ENCODE measurements at regions not wholly inside any gene's neighbourhood (a gene's known extent, or its start where the extent isn't known, plus 50 kb on each side); places are given as distances from the start of the nearest gene placed in this dataset.

DNA sequence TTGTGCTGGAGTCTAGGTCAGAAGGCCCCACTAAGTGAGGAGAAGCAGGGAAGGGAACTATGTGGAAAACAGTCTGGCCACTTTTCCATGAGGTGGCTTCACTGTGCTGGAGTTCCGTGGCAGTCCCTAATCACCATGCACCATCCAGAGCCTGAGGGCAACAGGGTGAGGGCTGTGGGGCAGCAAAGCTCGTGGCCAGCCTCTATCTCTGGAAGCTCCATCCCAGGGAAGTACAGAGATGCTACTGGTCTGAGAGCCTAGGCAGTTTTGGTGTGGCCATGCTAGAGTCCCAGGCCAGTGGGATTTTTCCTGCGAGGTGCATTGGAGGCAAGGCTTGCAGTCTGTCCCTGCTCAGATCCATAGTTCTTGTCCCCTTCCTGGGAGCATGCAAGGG is 157.3 kb upstream of the LRRC7 start:
- no peak for ATAC-seq
- intact Hi-C loops (cut with DNase I) = no loop called here
- DNase-seq (ENCODE audit: missing footprints) = peak; percentile 25

DNA sequence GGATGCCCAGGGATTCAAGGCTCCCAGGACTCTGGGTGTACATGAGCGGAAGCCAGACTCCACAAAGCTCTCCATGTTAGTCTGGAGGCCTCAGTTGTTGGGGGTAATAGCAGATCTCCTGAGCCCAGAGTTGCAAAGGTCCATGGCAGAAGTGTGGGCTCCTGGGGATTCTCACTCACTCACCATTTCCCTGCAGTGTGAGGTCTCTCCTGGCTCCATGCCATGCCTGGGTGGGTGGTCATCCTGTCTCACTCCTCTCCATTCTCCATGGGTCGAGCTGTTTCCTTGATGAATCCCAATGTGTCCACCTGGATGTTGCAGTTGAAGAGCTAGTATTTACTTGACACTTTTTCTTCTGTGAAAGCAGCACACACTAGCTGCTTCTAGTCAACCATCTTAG is 156.8 kb upstream of the LRRC7 start:
- ATAC-seq (no peak), DNase-seq (ENCODE audit: missing footprints) (no peak)
- intact Hi-C loops (cut with DNase I) = no loop called here

DNA sequence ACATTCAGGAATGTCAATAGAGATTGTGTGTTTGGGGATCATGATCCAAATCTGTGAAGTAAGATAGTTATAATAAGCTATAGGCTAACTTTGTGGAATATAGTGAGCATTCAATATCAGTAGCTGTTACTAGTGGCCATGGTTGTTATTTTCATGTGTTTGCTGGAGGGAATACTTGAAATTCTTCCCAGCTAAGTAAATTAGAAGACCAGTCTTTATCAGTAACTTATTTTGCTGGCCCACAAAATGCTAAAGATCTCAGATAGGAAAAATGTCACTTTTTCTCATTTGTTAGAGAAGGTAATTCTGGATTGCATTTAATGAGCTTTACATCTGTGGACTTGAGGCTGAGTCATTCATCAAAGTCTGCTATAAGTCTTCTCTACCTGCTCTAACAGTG is 156.1 kb upstream of the LRRC7 start:
- intact Hi-C loops (cut with DNase I) = no loop called here
- DNase-seq (ENCODE audit: missing footprints) (no peak), ATAC-seq (no peak)

DNA sequence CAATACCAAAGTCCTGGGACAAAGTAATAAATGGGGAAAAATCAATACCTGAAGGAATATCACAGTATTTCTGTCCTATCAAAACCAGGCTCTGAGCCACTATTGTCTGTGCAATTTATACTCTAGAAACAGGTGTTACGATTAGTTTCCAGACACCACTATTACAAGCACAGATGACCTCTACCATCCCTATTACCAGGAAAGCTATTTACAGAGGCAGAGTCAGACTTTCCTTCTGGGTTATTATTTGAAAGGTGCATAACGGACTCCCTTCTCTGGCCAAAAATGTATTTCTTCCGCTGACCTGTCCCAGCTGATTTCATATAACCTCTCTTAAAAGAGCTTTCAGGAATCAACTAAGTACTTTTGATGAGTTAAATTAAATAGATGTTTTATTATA is 154.6 kb upstream of the LRRC7 start:
- intact Hi-C loops (cut with DNase I) = no loop called here
- no peak for ATAC-seq
- DNase-seq (ENCODE audit: missing footprints) = no peak

DNA sequence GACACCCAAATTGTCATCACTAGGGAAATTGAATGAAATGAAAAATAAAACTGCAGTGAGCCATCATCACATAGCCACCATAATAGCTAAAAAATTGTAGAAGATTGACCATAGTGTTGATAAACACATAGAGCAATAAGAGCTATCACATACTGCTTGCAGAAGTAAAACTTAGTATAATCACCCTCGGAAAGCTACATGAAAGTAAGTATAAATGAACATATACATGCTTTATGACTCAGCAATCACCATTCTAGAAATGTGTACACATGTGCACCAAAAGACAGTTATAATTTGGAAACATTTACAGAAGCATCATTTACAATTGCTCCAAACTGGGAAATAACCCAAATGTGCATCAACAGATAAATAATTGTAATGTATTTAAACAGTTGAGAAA is 153.1 kb upstream of the LRRC7 start:
- intact Hi-C loops (cut with DNase I) = no loop called here
- DNase-seq (ENCODE audit: missing footprints) (no peak), ATAC-seq (no peak)

DNA sequence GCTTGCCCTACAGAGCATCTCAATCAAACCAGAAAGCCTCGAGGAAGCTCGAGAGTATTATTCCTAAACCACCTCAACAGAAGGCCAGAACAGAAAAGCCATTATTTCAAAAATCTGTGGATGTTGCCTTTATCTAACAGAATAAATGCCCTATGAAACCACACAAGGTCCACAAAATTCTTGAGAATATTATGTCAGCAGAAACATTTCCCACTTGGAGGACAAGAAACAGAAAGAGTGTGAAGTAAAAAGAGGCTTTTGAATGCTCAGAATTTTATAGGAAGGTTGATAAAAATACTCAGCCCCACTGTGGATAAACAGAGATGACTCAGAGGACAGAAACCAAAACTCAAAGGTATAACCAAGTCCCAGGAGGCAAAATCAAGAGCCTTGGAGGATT is 146.4 kb upstream of the LRRC7 start:
- DNase-seq (ENCODE audit: missing footprints) (no peak), ATAC-seq (no peak)
- intact Hi-C loops (cut with DNase I) = no loop called here

DNA sequence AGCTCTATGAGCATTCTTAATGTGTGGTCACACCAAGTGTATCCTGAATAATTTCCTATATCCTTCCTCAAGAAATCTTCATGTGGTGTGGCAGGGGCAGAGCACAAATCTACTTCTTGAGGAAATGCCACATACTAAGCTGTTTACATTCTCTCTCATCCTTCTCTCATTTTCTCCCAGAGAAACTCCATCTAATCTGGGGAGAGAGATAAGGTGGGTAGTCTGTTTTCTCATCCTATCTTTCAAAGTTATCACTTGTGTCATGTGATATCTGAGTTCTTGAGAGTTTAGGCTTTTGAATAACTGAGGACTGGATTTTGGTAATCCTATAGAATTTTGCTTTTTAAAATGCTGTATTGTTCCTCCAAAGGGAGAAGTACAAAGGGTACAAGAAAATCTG is 141.9 kb upstream of the LRRC7 start:
- intact Hi-C loops (cut with DNase I) = no loop called here
- ATAC-seq (no peak), DNase-seq (ENCODE audit: missing footprints) (no peak)

DNA sequence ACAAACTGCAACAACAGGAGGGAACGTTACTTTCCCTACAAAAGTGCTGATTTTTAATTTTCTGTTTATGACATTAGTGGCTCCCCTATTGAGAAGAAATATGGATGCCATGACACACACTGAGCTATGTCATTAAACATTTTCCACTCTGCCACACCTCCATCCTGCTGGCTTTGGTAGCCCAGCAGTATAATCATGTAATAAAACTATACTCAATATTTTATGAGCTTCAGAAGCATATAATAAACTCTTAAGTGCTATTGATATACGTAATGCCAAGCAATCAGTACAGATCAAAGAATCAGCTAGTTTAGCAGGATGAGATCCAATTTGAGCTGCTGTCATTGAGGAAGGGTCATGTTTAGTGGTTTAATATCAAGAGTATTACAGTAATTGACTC is 141.3 kb upstream of the LRRC7 start:
- ATAC-seq (no peak), DNase-seq (ENCODE audit: missing footprints) (no peak)
- intact Hi-C loops (cut with DNase I) = no loop called here

DNA sequence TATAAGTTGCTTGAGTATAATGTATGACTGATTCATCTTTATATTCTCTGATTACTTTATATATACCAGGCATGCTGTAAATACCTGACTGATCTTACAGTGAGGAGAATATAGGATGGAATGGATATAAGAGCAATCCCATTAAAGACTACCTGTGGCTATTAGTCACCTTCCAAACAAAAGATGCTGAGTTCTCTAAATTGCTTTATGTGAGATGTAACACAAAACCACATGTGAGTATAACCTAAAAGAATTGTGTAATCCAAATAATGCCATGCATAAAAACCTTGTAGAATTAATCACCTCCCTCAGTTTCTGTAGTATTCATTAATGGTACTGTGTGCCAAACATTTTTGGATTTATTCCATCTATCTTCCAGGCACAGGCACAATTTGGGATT is 134.6 kb upstream of the LRRC7 start:
- ATAC-seq (no peak), DNase-seq (ENCODE audit: missing footprints) (no peak)
- intact Hi-C loops (cut with DNase I) = no loop called here

DNA sequence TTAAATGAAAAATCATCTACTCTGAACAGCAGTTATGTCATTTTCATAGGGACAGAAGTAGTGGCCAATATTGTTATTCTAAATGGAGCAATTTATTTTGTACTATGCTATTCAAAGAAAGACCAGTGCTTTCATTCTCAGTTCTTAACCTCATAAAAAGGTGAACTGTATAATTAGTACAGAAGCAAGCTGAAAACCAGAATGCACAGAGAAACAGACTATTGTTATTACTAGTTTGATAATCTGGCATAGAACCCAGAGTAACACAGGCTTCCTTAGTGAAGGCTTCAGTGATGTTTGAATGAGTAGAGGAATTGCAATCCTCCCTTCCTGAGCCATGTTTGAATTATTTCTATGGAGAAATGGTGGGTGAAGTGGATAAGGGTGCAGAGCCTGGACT is 131.6 kb upstream of the LRRC7 start:
- intact Hi-C loops (cut with DNase I) = no loop called here
- no peak for DNase-seq (ENCODE audit: missing footprints)
- no peak for ATAC-seq

DNA sequence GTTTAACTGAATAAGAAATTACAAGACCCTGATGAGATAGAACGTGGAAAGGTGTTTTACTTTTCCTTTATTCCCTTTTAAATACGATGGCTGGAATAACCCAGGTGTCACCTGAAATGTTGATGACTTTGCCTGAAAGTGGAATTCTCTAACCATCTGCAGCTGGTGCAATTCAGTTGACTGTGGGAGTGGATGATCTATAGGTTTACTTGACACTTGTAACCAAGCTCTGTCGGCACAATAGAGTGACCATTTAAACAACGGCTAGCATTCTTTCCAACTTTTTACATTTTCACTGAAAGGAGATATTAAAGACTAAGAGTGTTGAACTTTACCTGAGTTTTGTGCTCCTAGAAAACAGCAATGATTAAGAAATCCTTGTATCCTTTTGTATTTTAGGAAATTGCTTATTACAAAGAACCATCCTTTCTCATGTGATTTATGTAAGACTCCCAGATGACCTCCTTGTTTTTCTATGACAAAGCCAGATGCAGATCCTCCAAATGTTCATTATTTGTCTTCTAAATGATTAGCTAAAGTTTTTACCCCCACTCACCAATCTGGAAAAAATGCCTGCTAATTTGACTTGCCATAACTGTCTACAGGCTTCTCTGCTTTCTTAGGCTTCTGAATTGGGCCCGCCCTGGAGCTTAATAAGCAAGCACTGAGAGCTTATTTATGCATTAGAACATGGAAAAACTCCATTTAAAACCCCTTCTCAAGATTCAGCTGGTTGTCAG is 129.5 kb upstream of the LRRC7 start:
- intact Hi-C loops (cut with DNase I) = no loop called here
- ATAC-seq (no peak), DNase-seq (ENCODE audit: missing footprints) (no peak)

DNA sequence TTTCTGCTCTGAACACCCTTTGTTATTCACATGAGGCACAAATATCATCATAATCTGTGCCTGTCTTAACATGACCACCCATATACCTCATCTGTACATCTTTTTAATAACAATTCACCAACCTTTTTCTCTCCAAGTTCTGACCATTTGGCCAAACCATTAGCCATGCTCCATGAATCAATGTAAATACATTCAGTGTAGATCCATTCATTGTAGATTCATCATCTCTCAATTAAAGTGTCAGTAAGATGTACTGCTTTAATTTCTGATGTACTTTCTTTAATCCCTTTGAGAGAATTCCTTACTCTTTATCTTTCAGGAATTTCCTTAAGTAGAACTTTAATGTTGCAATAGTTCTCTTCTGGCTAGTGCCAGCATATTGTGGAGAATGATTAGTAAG is 126.2 kb upstream of the LRRC7 start:
- intact Hi-C loops (cut with DNase I) = no loop called here
- DNase-seq (ENCODE audit: missing footprints) (no peak), ATAC-seq (no peak)

DNA sequence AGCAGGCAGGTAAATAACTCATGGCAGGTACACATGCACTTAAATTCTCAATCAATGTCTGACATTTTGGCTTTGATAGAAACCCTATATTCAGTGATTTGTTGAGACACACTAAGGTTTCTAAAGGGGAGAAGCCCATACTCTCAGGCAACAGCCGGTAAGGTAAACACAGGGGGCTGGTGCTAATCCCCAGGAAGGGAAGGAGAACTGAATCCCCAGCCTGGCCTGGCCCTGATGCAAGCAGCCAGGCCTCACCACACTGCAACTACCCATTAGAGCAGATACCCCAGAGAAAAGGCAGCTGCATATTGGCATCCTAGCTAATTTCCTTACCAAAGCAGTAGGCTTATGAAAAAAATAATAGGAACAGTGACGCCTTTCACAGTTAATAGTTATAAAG is 116.5 kb upstream of the LRRC7 start:
- intact Hi-C loops (cut with DNase I) = no loop called here
- no peak for DNase-seq (ENCODE audit: missing footprints)
- ATAC-seq = no peak

DNA sequence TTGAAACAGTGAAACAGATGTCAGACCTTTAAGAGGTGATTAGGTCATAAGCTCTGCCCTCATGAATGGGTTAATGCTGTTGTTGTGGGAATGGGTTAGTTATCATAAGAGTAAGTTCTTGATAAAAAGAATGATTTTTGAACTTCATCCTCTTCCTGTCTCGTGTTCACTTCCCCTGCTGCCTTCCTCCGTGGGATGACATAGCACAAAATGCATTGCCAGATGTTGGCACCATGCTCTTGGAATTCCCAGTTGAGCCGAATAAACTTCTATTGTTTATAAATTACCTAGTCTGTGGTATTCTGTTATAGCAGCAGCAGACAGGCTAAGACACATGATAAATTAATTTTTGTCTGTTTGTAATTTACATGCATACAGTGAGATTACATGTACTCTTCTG is 112.0 kb upstream of the LRRC7 start:
- no peak for ATAC-seq
- no peak for DNase-seq (ENCODE audit: missing footprints)
- intact Hi-C loops (cut with DNase I) = no loop called here

DNA sequence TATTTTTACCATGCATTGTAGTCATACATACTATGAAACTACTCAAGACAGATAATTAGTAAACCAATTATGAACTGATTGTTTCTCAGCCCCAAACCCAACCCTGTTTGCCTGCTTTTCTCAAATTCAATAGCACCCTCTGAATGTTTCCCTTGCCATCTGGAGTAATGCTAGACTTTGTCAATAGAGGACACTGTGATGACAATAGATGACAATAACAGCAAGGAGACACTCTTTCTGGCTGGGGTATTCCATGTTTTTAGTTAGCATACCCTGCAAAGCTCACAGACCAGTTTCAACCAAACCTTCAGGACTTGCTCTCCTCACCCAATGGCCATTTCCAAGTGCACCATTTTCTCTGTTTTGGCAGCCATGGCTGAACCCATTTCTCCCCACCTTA is 108.5 kb upstream of the LRRC7 start:
- ATAC-seq (no peak), DNase-seq (ENCODE audit: missing footprints) (no peak)
- intact Hi-C loops (cut with DNase I) = no loop called here

DNA sequence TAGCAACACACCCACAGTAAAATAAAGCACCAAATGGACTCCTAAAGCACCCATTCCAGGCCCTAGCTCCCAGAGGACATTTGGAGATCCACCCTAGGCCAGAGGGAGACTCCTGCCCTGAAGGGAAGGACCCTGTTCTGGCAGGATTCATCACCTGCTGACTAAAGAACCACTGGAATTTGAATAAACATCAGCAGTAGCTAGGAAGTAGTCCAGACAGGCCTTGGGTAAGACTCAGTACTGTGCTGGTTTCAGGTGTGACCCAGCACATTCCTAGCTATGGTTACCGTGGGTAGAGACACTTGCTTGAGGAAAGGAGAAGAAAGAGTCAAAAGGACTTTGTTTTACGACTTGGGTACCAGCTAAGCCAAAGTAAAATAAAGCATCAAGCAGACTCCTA is 92.7 kb upstream of the LRRC7 start:
- intact Hi-C loops (cut with DNase I) = no loop called here
- no peak for ATAC-seq
- DNase-seq (ENCODE audit: missing footprints) = no peak

DNA sequence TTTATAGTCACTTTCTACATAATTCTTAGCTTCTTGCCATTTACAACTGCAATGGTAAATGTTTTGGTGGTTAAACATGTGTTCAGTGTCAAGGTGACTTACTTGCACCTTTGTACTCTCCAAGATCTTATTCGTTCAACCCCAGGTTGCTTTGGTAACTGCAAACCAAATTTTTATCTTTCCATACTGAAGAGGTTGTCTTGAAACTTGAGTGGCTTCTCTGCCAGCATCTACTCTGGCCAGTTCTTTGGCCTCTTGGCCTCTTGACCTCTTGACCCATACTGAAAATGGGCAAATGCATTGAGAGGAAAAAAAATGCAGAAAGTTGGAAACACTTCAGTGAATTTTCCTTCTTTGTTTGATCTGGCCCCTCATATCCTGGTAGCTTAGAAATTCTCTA is 88.0 kb upstream of the LRRC7 start:
- DNase-seq (ENCODE audit: missing footprints) (no peak), ATAC-seq (no peak)
- intact Hi-C loops (cut with DNase I) = no loop called here

DNA sequence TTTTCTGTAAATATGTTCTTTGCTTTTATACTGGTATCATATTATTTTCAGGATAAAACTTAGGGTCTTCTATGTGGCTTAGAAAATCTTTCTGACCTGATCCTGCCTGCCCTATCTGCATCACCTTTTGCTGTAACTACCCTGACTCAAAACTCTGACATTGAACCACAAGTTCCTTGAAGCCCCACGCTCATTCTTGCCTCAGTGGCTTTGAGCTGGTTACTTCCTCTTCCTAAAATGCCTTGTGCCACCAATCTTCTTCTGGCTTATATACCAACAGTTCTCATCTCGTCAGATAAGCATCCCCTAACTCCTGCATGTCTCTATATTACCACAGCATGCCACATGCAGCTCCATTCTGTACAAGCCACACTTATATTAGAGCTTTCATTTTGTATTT is 84.5 kb upstream of the LRRC7 start:
- intact Hi-C loops (cut with DNase I) = no loop called here

DNA sequence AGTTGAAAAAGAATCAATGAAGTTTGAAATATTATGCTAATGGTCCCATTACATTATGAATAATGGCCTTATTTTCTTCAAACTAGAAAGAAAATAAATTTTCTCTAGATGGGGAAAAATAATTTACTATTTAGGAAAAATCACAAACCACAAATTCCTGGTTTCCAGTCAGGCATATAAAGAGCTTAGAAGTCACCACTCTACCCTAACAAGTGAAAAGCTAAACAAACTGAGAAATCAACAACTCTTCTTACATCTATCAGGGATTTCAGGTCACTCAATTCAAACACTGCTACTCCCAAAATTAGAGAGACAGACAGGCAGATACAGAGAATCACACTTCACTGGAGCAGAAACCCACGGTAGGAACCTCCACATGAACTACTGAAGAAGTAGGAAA is 82.1 kb upstream of the LRRC7 start:
- no peak for DNase-seq (ENCODE audit: missing footprints)
- ATAC-seq = no peak
- intact Hi-C loops (cut with DNase I) = no loop called here

More for the DNA sequence above, 84.5 kb upstream of the LRRC7 start:
- DNase-seq (ENCODE audit: missing footprints) (no peak), ATAC-seq (no peak)

DNA sequence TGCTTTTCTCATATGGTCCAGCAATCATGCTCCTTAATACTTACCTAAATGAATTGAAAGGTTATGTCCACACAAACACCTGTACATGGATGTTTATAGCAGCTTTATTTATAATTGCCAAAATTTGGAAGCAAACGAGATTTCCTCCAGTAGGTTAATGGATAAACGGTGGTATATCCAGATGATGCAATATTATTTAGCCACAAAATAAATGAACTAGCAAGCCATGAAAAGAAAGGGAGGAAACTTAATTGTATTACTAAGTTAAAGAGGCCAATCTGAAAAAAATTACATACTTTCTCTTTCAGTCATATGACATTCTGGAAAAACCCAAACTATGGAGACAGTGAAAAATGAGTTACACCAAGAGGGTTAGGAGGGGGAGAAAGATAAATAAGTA is 76.3 kb upstream of the LRRC7 start:
- DNase-seq (ENCODE audit: missing footprints) (no peak), ATAC-seq (no peak)
- intact Hi-C loops (cut with DNase I) = no loop called here

DNA sequence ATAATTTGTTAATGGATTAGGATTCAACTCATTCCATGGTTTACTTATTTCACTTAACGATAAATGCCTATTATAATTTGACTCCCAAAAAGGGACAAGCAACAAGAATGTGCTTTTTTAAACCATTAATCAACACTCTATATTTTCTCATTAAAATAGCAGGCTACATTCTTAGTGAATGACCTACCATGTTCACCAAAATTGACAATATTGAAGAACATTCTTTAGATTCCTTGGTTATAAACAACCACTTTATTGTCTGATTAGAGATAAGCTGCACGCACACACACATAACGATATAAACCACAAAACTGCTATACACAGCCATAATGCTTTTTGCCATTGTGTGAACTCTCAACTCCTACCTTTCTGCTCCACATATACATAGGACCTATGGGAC is 75.4 kb upstream of the LRRC7 start:
- DNase-seq (ENCODE audit: missing footprints) = no peak
- no peak for ATAC-seq
- intact Hi-C loops (cut with DNase I) = no loop called here

DNA sequence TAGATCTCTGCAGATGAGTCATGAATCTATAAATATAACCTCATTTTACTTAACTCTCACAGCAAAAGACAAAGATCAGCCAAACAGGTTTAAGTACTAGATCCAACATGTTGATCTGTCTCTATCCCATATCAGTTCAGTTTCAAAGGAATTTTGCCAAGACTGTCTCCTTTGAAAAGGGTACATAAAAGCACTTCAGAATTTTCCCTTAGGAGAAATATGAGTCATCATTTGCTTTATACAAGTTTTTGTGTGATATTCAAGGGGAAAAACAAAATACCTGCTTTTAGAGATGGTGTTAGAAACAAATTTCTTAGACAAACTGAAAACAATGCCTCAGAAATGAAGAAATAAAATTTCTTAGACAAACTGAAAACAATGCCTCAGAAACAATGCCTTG is 73.5 kb upstream of the LRRC7 start:
- ATAC-seq (no peak), DNase-seq (ENCODE audit: missing footprints) (no peak)
- intact Hi-C loops (cut with DNase I) = no loop called here

Data from Right ventricle myocardium inferior (tissue), 1 donor.